Stomach (tissue), 4 donors: ENCODE measurements at regions not wholly inside any gene's neighbourhood (a gene's known extent, or its start where the extent isn't known, plus 50 kb on each side); places are given as distances from the start of the nearest gene placed in this dataset.

Source experiments
- CTCF ChIP-seq, 7 experiments: fragments of 450-650 bp in 4 of 7; fragments of 200-600 bp in 3 of 7; sonication (generic) in 3 of 7; IDR thresholded peaks; one replicate each; pipeline ENCODE4 v1.5.1; 2016 to 2019; ENCODE audit warnings: antibody characterized with exemption in 7 of 7, control low read depth in 2 of 7, mild to moderate bottlenecking in 1 of 7
- POLR2A ChIP-seq, 4 donors: fragments of 450-650 bp; IDR thresholded peaks; one replicate each; pipeline ENCODE4 v1.6.1; 2016; ENCODE audit warnings: antibody characterized with exemption in 4 of 4, control low read depth in 2 of 4, mild to moderate bottlenecking in 1 of 4, moderate library complexity in 1 of 4

GRCh38 chr21:23952269-23952668, 1655.0 kb downstream of the MRPL39 start:
- TF ChIP-seq POLR2A (IDR thresholded peaks at IDR 0.05) (no peak), CTCF (IDR thresholded peaks at IDR 0.05) (no peak)
